C4-2B (cell line): ENCODE measurements at regions not wholly inside any gene's neighbourhood (a gene's known extent, or its start where the extent isn't known, plus 50 kb on each side); places are given as distances from the start of the nearest gene placed in this dataset.

Experiments used
- CTCF ChIP-seq: fragments of 450-650 bp; conservative IDR thresholded peaks from 2 replicates; pipeline ENCODE4 v1.5.1; 2017; ENCODE audit warnings: mild to moderate bottlenecking
- ZFX ChIP-seq: fragments of 450-650 bp; IDR thresholded peaks from 2 replicates; pipeline ENCODE4 v1.6.1; 2017

- TF ChIP-seq CTCF (no peak), ZFX (no peak)
Observed at GRCh38 chrX:68910731-68911428, 82.1 kb downstream of the EFNB1 start.
